Psoas muscle (tissue), 7 donors: ENCODE measurements at regions not wholly inside any gene's neighbourhood (a gene's known extent, or its start where the extent isn't known, plus 50 kb on each side); places are given as distances from the start of the nearest gene placed in this dataset.

Source experiments
- ATAC-seq, 4 donors: fragments of 200-7000 bp; cut with Tn5 transposase; one replicate each; pipeline ENCODE4 v1.9.1; 2020; ENCODE audit warnings: moderate library complexity in 3 of 4, mild to moderate bottlenecking in 2 of 4
- DNase-seq, 2 donors: peaks; one replicate each; pipeline ENCODE4 v3.0.0-alpha.2; 2020
- H3K27ac ChIP-seq: fragments of 200-600 bp; one replicate; pipeline ENCODE4 v1.8.0; 2022
- H3K27me3 ChIP-seq, 3 donors: fragments of 200-600 bp in 1 of 3; one replicate each; pipeline versions ENCODE4 v1.6.1 to v1.8.0; 2013 to 2022; ENCODE audit warnings: low read length in 2 of 3, mild to moderate bottlenecking in 2 of 3, moderate library complexity in 1 of 3; ENCODE audit not compliant: insufficient read depth in 3 of 3
- H3K36me3 ChIP-seq, 2 donors: fragments of 200-600 bp in 1 of 2; one replicate each; pipeline versions ENCODE4 v1.6.1 to v1.8.0; 2013 to 2022; ENCODE audit warnings: low read depth in 1 of 2, mild to moderate bottlenecking in 1 of 2, moderate library complexity in 1 of 2; ENCODE audit not compliant: insufficient read depth in 1 of 2
- H3K4me1 ChIP-seq: fragments of 200-600 bp; one replicate; pipeline ENCODE4 v1.8.0; 2022
- H3K4me3 ChIP-seq: fragments of 200-600 bp; one replicate; pipeline ENCODE4 v1.8.0; 2022; ENCODE audit warnings: mild to moderate bottlenecking
- H3K9me3 ChIP-seq: fragments of 200-600 bp; one replicate; pipeline ENCODE4 v1.8.0; 2022
- WGBS, 3 donors: extraction: QIAGEN DNeasy Blood & Tissue Kit; methylation state at CpG; one replicate each; pipeline versions ENCODE4 v1.1.6 to v1.1.7; 2013; 5-methylcytosine and 5-hydroxymethylcytosine counted together
- intact Hi-C, 2 donors: fragments of 100-400 bp; cut with DNase I; formaldehyde crosslinking; loops; one replicate each; pipeline versions ENCODE4 v1.11.0 to v1.14.2; 2022
- TF ChIP-seq, protein P1 (sequence below): fragments of 200-600 bp; IDR thresholded peaks from one replicate; pipeline ENCODE4 v1.8.0; 2022; ENCODE audit warnings: antibody characterized with exemption
- donor health status: healthy with polysubstance abuse.
- donor health status: DM: no; HTN: no; CAD: no; lungs with moderate emphysema.
- donor health status: Bipolar disorder and iron deficiency.
- donor health status: healthy.
- donor health status: DM: yes; HTN: yes; CAD: no.
- donor health status: DM: no; HTN: no; CAD: no.
- donor health status: DM: yes; HTN: yes; CAD: no.

DNA sequence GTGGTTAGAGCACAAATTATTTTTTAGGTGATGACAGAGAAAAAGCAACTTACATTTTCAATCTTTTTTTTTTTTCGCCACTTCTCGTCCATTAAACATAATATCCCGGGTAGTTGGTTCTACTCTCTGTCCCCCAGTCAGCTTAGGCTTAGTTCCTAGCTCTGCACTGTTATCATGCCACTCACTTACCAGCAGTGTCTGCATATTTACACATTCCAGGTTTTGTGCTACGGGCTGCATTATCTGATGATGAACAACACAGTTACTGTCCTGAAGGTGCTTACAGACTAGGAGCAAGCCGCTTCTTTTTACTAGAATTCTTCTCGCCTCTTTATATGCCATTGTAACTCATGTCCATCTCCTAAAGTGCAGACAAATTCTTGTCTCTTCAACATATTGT is 121.8 kb upstream of the NPVF start:
- intact Hi-C loops, result no loop called here
- Histone ChIP-seq H3K36me3 (no peaks in the 10 kb centered on the region), H3K4me1 (no peaks in the 10 kb centered on the region), H3K4me3 (no peak overlapping the region), H3K27me3 (peaks cover 0 to 3% (median 0%) of the 10 kb centered on the region in 3 donors), H3K27ac (no peak overlapping the region), H3K9me3 (no peaks in the 10 kb centered on the region)
- TF ChIP-seq, protein P1, sequence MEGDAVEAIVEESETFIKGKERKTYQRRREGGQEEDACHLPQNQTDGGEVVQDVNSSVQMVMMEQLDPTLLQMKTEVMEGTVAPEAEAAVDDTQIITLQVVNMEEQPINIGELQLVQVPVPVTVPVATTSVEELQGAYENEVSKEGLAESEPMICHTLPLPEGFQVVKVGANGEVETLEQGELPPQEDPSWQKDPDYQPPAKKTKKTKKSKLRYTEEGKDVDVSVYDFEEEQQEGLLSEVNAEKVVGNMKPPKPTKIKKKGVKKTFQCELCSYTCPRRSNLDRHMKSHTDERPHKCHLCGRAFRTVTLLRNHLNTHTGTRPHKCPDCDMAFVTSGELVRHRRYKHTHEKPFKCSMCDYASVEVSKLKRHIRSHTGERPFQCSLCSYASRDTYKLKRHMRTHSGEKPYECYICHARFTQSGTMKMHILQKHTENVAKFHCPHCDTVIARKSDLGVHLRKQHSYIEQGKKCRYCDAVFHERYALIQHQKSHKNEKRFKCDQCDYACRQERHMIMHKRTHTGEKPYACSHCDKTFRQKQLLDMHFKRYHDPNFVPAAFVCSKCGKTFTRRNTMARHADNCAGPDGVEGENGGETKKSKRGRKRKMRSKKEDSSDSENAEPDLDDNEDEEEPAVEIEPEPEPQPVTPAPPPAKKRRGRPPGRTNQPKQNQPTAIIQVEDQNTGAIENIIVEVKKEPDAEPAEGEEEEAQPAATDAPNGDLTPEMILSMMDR, result no peak
- ATAC-seq, result no peak
- 82 to 97% (median 94%) methylated on average over 6 of the region's 6 CpGs for WGBS, 3 donors
- DNase-seq, result no peak

DNA sequence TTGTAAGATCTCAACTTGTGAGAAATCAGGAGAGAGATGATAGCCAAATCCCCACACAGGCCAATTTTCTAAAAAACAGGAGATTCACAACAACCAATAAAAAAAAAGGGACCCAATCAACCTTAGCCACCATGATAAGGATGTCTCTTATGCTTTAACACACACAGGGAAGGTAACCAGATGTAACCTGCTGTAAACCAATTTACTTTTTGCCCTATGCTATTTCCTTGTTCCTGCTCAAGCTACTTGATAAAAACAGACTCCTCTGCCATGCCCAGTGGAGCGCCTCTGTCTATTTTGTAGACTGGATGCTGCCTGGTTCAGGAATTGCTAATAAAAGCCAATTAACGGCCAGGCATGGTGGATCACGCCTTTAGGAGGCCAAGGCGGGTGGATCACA is 123.5 kb upstream of the NPVF start:
- no peak overlapping the region for H3K4me3 ChIP-seq
- intact Hi-C loops, result no loop called here
- no peaks in the 10 kb centered on the region for H3K9me3 ChIP-seq
- H3K27ac ChIP-seq, result no peak overlapping the region
- DNase-seq (no peak), ATAC-seq (no peak)
- H3K27me3 ChIP-seq, result no peaks in the 10 kb centered on the region
- TF ChIP-seq, protein P1, result no peak
- 89 to 95% (median 92%) methylated on average over 4 of the region's 4 CpGs for WGBS, 3 donors
- H3K4me1 ChIP-seq, result no peaks in the 10 kb centered on the region
- H3K36me3 ChIP-seq, result no peaks in the 10 kb centered on the region

DNA sequence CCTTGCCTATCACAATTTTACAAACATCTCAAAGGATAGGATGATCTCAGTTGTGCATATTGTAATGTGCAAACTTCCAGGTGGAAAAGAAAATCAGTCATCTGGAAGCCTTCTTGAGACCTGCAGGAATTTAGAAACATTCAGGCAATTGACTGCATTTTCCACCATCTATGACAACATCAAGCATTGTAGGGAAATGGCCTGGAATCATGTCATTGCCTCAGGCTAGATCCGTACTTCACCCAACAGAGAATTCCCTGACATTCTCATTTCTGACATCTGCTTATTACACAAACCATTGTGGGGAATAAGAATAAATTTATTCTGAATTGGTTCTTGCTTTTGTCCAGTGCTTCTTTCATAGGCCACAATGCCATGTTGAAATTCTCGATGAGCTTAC is 124.9 kb upstream of the NPVF start:
- Histone ChIP-seq H3K4me1 (no peaks in the 10 kb centered on the region), H3K27me3 (no peaks in the 10 kb centered on the region), H3K4me3 (no peak overlapping the region), H3K9me3 (no peaks in the 10 kb centered on the region), H3K27ac (no peak overlapping the region), H3K36me3 (no peaks in the 10 kb centered on the region)
- TF ChIP-seq, protein P1, result no peak
- ATAC-seq (no peak), DNase-seq (no peak)
- intact Hi-C loops, result no loop called here
- WGBS, 3 donors, result 67 to 96% (median 96%) methylated on average over 2 of the region's 2 CpGs

DNA sequence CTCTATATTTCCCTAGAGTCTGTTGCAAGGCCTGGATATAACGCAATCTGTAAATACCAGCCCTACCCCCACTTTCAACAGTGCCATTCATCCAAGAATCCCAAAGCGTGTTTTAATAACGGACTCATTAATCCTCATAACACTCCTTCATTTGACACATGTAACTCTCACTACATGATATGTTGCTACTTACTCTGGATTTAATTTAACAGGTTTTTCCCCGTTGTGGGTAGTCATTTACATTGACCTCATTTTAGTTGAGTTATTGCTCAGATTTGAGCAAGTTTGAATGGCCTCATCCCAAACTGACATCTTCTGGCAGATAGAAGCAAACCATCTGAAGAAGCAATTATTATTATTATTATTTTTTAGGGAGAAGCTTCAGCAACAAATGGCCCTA is 125.4 kb upstream of the NPVF start:
- intact Hi-C loops, result no loop called here
- 85 to 88% (median 87%) methylated on average over 4 of the region's 4 CpGs for WGBS, 3 donors
- no peaks in the 10 kb centered on the region for H3K4me1 ChIP-seq
- no peak overlapping the region for H3K4me3 ChIP-seq
- TF ChIP-seq, protein P1, result no peak
- H3K27me3 ChIP-seq, result no peaks in the 10 kb centered on the region
- ATAC-seq (no peak), DNase-seq (no peak)
- H3K9me3 ChIP-seq, result no peaks in the 10 kb centered on the region
- no peaks in the 10 kb centered on the region for H3K36me3 ChIP-seq
- H3K27ac ChIP-seq, result no peak overlapping the region

DNA sequence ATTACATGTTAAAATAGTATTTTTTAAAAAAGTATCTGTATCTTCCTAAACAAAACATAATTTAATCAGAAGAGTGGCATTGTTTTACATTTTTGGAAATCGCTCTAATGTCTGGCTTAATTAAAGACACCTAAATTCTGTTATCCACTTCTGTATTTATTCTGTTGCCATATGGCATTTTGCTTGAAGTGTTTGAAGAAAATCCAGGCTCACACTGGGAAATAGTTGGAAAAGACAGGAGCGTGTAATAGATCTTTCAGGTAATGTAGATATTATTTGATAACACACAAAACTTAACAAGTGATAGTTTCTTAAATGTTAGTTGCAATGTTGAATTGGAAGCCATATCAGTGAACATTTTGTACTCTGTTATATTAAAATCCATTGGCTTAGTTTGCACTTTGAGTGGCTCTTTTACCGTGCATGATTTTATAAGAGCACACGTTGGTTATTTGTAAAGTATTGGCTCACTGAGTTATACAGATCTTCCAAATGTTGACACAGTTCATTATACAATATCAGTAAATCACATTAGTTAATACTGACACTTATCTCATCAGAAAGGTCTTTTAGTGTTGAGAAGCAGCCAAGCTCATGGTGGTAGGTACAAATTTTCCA is 128.4 kb upstream of the NPVF start:
- Histone ChIP-seq H3K27me3 (no peaks in the 10 kb centered on the region), H3K4me1 (no peaks in the 10 kb centered on the region), H3K36me3 (no peaks in the 10 kb centered on the region), H3K27ac (no peak overlapping the region), H3K4me3 (no peak overlapping the region), H3K9me3 (no peaks in the 10 kb centered on the region)
- TF ChIP-seq, protein P1, result no peak
- WGBS, 3 donors, result 48 to 84% (median 53%) methylated on average over 4 of the region's 4 CpGs
- DNase-seq (no peak), ATAC-seq (no peak)
- intact Hi-C loops, result no loop called here
